DMS79 treated with DMSO at 0.1 percent for 48 hours (cell line): ENCODE measurements at regions not wholly inside any gene's neighbourhood (a gene's known extent, or its start where the extent isn't known, plus 50 kb on each side); places are given as distances from the start of the nearest gene placed in this dataset.
A peak's percentile ranks its signal among the peaks of the same experiment; 100 is the strongest.

ENCODE experiments used
- DNase-seq: peaks from one replicate; lab custom pipeline; 2025; lab: John Stamatoyannopoulos, UW

- DNase-seq: no peak
These were observed 635.5 kb downstream of the TBL1XR1 start for GRCh38 chr3:176561826-176562225.

GRCh38 chr3:176554791-176555654 is 642.3 kb downstream of the TBL1XR1 start:
- peak; percentile 90 for DNase-seq

DNA sequence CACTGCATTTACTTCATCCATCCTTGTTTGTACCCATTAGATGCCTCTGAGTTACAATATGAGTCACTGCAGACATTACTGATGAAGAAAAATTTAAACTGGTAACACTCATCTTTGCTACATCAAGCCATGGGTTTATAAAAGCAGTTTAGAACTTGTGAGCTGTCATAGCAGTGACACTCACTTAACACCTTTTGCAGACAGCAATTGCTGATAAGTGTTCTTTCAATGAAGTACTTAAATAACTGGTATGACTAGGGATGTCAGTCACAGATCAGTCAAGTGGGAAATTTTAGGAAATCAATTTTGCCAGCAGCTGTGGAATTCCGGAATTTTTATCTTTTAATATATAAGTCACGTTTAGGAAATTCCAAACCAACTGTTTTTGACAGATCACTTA is 643.0 kb downstream of the TBL1XR1 start:
- DNase-seq: no peak

- DNase-seq: no peak
These were observed 670.3 kb downstream of the TBL1XR1 start for GRCh38 chr3:176526942-176527341.

DNA sequence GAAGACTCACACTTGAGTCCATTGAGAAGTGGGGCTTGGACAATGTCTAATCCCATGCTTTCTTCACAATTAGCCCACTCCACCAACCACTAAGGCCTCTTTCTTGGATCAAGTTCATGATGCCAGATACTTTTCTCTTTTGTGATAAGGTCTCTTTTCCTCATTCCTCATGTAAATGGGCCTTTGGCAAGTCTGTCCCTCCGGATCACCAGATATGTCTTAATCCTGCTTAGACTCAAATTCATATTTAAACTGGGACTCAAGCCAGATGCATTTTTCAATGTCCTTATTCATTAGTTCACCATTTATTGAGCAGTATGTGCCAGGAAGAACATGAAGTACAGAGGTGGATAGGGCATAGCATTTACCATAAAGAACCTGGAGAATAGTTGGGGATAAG is 671.1 kb downstream of the TBL1XR1 start:
- peak; percentile 68 for DNase-seq

- DNase-seq: no peak
These were observed 674.2 kb downstream of the TBL1XR1 start for GRCh38 chr3:176523114-176523513.

DNA sequence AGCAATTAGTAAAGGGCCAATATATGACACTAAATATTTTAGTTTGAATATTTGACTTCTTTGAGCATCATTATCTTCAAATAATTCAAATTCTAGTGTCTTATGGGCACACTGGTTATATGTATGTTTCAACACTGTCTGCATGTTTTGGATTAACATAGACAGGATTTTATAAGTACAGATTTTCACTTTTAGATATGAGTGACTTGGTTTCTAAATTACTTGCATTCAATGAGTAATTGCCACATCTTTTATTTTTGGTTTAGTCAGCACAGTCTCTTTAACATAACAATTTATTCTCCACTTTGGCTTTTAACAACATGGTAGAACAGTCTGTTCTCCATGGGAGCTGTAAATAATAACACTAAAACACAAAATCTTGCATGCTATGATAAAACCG is 674.8 kb downstream of the TBL1XR1 start:
- DNase-seq: no peak

DNA sequence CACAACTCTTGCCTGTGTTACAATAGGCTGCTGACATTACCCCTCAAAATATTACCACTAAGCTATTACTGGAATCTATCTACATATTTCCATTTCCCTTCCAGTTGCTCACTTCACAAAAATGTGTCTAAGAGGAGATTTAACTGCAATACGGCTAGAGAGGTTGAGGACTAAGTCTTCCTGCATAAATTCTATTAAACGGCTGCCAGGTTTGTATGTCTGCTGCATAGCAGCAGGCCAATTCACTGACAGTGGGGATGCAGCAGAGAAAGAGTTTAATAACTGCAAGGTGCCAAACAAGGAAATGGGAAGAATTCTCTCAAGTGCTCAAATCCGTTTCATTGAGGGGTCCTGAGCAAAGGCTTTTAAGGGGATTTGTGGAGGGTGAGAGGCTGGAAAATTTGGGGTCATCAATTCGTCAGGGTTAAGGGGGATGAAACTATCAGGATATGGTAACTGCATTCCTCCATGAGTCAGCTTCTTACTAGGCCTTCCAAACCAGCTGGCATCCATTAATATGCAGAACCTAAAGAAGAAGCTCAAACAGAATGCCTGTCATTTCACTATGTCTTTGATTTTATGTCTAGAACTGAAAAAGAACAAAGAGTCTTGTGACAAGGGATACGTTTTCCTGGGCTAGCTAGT is 675.6 kb downstream of the TBL1XR1 start:
- no peak for DNase-seq

GRCh38 chr3:176514297-176514696 is 683.0 kb downstream of the TBL1XR1 start:
- DNase-seq: no peak

GRCh38 chr3:176513604-176514003 is 683.7 kb downstream of the TBL1XR1 start:
- peak; percentile 8 for DNase-seq

DNA sequence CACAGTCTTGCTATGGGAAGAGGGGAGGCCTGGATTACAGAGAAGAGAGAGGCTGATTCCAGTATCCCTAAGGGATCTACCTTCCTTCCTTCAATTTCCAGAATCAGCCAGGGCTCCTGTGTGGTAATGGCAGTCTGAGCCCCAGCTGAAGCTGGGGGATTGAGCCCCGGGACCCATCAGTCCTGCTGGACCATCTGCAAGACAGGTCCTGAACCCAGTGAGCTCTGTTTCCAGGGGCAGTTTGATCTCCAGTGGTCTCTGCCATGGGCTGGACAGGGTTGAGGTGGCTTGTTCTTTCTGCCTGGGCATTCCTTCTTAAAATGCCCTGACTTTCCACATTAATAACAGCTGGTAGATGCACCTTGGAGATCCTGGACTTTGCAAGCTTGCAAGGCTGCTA is 685.2 kb downstream of the TBL1XR1 start:
- no peak for DNase-seq

DNA sequence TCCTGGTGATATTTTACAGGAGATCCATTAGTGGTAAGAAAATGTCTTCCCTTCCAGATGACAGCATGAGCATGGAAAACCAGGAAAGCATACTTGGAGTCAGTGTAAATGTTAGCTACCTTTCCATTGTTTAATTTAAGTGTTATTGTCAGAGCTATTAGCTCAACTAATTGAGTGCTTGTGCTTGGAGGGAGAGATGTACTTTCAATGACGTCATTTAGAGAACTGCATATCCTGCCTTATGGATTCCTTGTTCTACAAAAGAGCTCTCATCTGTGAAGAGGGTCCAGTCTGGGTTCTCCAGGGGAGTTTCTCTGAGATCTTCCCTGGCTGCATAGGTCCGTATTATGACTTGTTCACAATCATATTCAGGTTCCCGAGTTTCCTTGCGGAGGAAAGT is 687.2 kb downstream of the TBL1XR1 start:
- no peak for DNase-seq

DNA sequence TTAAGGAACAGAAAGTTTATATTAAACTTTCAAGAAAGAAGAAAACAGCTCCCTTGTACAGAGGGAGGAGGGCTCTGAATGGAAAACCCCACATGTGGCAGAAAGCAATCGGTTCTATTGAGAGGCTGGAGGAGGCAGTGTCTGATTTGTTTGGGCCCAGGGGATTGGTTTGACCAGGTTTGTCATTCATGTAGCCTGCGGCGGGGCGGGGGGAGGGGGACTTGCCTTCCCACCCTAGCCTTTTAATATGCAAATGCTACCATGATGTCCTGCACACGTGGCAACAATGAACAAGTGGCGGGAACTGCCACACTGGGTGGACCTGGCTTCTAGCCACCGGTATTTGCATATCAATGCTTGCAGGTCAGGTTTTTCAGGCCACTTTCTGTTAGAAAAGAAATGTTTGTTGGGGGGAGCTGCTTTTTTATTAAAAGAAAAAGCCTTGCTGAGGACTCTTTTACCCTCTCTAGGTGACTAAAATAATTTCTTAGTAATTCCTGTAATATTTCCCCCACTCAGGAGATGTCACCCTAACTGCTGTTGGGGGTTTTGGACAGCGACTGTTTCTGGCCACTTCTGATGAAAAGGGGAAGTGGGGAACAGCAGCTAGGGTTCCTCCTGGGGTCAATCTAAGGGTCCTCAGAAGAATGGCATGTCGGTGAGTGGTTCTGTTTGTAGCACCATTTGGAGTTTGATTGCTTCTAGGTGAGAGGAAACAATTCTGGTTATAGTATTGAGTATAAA is 691.2 kb downstream of the TBL1XR1 start:
- DNase-seq: no peak

DNA sequence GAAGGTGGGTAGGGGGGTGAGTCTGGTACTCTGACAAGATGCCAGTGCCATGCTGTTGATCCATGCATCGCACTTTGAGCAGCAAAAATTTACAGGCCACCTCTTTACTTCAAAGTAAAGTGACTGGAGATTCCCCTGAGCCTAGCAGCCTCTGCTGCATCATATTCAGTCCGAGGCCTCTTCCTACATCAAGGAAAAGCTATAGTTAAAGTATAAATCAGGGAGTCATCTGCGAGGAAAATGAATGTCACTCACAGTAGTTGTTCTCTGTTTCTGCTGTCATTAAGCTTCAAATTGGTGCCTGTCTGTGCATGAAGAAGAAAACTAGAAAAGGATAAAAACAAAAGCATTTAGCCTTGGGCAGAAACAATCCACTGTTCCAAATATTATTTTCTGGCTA is 706.2 kb downstream of the TBL1XR1 start:
- DNase-seq: no peak

- DNase-seq: no peak
These were observed 706.9 kb downstream of the TBL1XR1 start for GRCh38 chr3:176490357-176490756.

DNA sequence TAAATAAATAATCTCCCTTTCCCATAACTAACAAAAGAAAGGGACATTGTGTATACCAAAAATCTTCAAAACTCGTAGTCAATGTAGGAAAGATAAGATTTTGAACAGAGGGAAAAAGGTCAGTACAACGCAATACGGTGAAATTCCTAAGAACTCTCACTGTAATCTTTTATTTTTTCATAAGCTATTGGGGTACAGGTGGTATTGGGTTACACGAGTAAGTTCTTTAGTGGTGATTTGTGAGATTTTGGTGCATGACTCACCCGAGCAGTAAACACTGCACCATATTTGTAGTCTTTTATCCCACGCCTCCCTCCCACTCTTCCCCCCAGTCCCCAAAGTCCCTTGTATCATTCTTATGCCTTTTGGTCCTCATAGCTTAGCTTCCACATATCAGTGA is 718.0 kb downstream of the TBL1XR1 start:
- DNase-seq: no peak

- no peak for DNase-seq
These were observed 727.5 kb downstream of the TBL1XR1 start for GRCh38 chr3:176469694-176470205.

DNA sequence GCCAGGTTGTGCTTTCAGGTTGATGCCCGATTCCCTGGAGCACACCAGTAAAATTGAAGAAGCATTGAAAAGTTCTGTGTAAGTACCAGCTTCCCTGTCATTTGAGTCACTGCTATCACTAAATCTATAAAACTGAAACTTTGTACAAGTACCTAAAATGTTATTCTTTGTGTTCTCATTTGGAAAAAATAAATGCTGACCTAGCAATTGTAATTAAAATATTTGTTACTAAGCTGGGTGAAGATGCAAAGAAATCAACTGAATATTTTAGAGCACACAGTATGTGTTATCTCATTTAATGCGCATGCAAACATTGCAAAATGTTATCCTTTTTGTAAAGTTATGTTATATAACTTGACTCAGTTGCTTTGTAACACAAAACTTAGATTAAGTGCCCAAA is 733.7 kb downstream of the TBL1XR1 start:
- no peak for DNase-seq

DNA sequence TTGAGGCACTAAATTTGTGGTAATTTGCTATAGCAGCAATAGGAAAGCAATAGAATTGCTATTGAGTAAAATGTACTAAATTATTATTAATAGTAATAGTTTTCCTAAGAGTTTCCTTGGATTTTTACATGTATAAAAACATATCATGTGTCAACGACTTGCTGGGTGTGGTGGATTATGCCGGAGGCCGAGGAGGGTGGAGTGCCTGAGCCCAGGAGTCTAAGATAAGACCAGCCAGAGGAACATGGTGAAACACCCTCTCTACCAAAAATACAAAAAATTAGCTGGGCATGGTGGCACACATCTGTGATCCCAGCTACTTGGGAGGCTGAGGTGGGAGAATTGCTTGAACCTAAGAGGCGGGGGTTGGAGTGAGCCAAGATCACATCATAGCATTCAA is 749.9 kb downstream of the TBL1XR1 start:
- DNase-seq: no peak

GRCh38 chr3:176442326-176442725 is 755.0 kb downstream of the TBL1XR1 start:
- DNase-seq: no peak

- DNase-seq: no peak
These were observed 757.6 kb downstream of the TBL1XR1 start for GRCh38 chr3:176439729-176440128.

DNA sequence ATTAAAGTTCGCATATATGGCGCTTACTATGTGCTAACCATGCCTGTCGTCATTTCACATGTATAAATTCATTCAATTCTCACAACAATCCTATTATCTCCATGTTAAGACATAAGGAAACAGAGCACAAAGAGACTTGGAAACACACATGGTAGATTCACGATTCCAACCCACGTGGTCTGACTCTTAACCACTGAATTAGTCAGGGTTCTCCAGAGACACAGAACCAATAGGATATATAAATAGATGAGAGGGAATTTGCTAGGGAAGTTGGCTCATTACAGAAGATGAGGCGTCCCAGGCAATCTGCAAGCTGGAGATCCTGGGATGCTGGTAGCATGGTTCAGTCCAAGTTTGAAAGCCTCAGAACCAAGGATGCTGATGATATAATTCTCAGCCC is 765.3 kb downstream of the TBL1XR1 start:
- DNase-seq: no peak

- no peak for DNase-seq
These were observed 766.3 kb downstream of the TBL1XR1 start for GRCh38 chr3:176431038-176431418.
